ENCODE measurements at regions not wholly inside any gene's neighbourhood (a gene's known extent, or its start where the extent isn't known, plus 50 kb on each side); places are given as distances from the start of the nearest gene placed in this dataset.

DNA sequence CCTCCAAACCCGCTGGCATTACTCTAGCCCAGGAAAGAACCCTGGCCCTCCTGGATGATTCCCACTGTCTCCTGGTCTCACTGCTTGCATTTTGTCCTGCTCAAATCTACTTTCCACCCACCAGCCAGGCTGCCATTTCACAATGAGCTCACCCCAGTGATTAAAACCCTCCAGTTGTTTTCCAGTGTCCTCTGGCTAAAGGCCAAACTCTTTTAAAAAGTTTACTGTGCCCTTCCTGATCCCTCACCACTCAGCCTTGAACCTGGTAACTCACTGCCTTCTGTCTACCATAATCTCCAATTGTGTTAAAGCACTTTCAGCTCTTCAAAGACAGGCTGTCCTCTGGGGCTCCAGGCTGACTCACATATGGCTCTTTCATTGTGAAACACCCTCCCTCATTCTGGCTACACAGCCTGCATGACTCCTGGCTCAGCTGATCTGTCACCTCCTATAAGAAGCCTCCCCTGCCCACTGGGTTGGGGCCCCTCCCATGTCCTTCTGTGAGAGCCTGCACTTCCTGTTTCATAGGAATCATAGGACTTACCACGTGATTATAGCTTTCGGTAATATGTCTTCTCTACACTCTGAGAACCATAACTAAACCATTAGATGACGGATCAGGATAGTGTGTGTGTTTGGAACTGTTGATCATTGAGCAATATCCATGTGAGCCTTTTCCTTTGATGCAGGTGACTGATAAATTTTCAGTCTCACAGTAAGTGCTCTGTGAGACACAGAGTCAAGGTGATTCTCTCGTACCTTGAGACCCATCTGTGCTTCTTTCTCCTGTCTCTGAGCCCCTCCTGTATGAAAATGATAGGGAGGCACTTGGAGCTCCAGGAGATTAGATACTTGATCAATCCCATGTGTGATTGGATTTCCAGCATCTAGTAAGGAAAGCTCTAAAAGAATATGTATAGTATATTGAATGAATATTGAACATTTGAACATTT lies 590.8 kb upstream of the ID2 start:
- TF ChIP-seq, protein P1, sequence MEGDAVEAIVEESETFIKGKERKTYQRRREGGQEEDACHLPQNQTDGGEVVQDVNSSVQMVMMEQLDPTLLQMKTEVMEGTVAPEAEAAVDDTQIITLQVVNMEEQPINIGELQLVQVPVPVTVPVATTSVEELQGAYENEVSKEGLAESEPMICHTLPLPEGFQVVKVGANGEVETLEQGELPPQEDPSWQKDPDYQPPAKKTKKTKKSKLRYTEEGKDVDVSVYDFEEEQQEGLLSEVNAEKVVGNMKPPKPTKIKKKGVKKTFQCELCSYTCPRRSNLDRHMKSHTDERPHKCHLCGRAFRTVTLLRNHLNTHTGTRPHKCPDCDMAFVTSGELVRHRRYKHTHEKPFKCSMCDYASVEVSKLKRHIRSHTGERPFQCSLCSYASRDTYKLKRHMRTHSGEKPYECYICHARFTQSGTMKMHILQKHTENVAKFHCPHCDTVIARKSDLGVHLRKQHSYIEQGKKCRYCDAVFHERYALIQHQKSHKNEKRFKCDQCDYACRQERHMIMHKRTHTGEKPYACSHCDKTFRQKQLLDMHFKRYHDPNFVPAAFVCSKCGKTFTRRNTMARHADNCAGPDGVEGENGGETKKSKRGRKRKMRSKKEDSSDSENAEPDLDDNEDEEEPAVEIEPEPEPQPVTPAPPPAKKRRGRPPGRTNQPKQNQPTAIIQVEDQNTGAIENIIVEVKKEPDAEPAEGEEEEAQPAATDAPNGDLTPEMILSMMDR (IDR thresholded peaks at IDR 0.05; ENCODE audit: low read depth, low read length), result no peak
- TF ChIP-seq, protein P2, sequence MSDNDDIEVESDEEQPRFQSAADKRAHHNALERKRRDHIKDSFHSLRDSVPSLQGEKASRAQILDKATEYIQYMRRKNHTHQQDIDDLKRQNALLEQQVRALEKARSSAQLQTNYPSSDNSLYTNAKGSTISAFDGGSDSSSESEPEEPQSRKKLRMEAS (IDR thresholded peaks at IDR 0.05; ENCODE audit: low read depth, low read length), result peak; percentile 89
- H3K4me3 ChIP-seq (ENCODE audit: low read depth, low read length), result no peak overlapping the region
- peak; percentile 98 for DNase-seq (ENCODE audit: low read depth)

DNA sequence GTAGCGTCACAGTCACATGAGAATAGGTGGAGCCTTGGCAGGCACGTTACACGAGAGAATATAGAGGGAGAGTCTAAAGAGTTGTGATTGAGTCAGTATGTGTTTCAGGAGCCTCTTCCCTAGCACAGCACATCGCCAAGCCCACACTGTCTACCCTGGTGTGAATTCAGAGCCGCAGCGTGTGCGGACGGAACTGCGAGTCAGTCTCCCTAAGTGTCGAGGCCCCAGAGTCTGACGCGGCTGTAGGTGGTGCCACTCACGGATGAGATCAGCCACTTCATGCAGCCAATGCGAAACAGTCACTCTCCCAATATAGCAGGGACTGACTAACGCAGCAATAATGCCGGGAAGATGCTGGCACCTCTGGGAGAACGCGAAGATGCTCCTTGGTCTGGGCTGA lies 587.3 kb upstream of the ID2 start:
- DNase-seq (ENCODE audit: low read depth), result no peak
- TF ChIP-seq, protein P2 (IDR thresholded peaks at IDR 0.05; ENCODE audit: low read depth, low read length), result no peak
- TF ChIP-seq, protein P1 (IDR thresholded peaks at IDR 0.05; ENCODE audit: low read depth, low read length), result no peak
- TF ChIP-seq MYC (IDR thresholded peaks at IDR 0.05; ENCODE audit: low read depth, low read length) (no peak), POLR2A (IDR thresholded peaks at IDR 0.05; ENCODE audit: extremely low read depth, insufficient read length) (no peak)

DNA sequence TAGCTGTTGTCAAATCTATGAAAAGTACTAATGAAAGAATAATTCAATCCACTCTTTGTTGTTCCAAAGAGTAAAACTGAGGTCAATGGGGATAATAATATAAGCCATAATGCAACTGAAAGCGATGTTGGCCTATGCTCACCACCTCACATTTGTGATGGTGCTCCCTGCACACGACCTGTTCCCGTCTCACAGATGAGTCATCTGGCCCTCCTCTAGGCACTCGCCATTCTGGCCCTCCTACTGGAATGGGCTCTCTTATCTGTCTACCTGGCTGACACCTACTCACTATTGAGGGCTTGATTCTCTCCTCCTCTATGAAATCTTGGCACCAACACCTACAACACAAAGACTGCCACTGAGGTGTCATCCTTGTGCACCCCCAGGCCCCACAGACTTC lies 585.9 kb upstream of the ID2 start:
- TF ChIP-seq MYC (IDR thresholded peaks at IDR 0.05; ENCODE audit: low read depth, low read length) (no peak), POLR2A (IDR thresholded peaks at IDR 0.05; ENCODE audit: extremely low read depth, insufficient read length) (no peak)
- TF ChIP-seq, protein P2 (IDR thresholded peaks at IDR 0.05; ENCODE audit: low read depth, low read length), result no peak
- DNase-seq (ENCODE audit: low read depth), result no peak
- no peak overlapping the region for H3K4me3 ChIP-seq (ENCODE audit: low read depth, low read length)

More for the DNA sequence above, 587.3 kb upstream of the ID2 start:
- no peak overlapping the region for H3K4me3 ChIP-seq (ENCODE audit: low read depth, low read length)

DNA sequence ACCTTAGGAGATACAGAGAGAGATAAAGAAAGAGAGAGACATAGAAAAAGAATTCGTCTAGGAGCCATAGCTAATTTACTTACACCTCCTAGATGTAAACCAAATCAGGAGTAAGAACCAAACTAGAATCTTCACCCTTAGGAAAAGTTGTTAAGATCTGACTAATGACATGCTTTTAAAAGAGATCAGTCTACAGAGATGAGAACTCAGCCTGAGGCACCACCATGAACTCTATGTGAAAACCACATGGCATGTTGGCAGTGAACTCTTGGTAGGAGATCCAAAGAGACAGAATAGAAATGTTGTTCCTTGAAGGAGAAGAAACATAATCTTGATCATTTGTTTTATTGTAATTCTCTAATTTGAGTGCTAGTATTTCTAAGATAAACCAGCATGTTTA lies 585.4 kb upstream of the ID2 start:
- no peak overlapping the region for H3K4me3 ChIP-seq (ENCODE audit: low read depth, low read length)
- no peak for DNase-seq (ENCODE audit: low read depth)
- TF ChIP-seq POLR2A (IDR thresholded peaks at IDR 0.05; ENCODE audit: extremely low read depth, insufficient read length) (no peak), MYC (IDR thresholded peaks at IDR 0.05; ENCODE audit: low read depth, low read length) (no peak)
- TF ChIP-seq, protein P2 (IDR thresholded peaks at IDR 0.05; ENCODE audit: low read depth, low read length), result no peak
- TF ChIP-seq, protein P1 (IDR thresholded peaks at IDR 0.05; ENCODE audit: low read depth, low read length), result no peak

DNA sequence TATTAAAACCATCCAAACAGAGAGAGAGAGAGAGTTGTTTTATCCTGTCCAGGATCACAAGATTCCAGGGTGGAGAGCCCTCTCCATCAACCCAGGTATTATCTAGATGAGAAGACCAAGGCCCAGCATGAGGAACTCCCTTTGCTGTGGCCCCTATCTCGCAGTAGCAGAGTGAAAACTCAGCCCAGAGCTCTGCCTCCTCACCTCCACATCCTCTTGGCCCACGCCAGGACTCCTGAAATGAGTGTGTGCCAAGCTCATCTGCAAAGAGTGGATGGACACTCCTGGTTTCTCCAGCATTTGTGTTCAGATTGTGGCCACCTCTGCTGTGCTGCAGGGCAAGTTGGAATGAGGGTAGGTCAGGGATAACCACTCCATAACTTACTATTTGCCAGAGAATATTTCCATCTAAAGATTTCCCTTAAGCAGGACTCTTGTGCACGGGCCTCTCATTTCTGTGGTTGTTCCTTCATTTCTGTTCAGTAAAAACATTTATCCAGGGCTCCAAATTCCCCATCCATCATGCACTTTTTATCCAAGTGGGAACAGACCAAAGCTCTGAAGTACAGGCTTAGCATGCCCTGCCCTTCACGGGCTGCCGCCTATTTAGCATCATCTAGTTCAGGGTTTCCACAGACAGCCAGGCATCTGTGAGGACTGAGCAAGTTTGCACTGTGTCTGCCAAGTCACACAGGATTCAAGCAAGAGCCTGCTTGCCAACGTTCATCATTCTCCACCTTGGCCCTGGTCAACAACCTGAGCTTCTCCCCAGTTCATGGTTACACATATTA lies 583.2 kb upstream of the ID2 start:
- no peak for TF ChIP-seq MYC (IDR thresholded peaks at IDR 0.05; ENCODE audit: low read depth, low read length)
- TF ChIP-seq, protein P1 (IDR thresholded peaks at IDR 0.05; ENCODE audit: low read depth, low read length), result no peak
- TF ChIP-seq, protein P2 (IDR thresholded peaks at IDR 0.05; ENCODE audit: low read depth, low read length), result no peak
- no peak for TF ChIP-seq POLR2A (IDR thresholded peaks at IDR 0.05; ENCODE audit: extremely low read depth, insufficient read length)
- H3K4me3 ChIP-seq (ENCODE audit: low read depth, low read length), result no peak overlapping the region
- no peak for DNase-seq (ENCODE audit: low read depth)

DNA sequence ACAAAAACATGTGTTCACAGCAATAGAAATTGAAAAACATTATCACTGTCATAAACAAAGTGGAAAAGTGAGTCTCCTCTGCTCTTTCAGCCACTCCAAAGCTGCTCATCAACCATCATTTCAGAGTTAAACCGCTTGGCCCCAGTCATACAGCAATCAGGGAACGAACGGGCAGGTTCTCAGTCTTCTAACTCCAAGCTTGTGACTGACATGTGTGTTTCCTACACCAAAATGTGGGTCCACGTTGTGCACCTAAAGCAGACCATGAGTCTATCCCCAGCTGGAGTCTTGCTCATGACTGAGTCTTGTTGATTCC lies 582.6 kb upstream of the ID2 start:
- no peak overlapping the region for H3K4me3 ChIP-seq (ENCODE audit: low read depth, low read length)
- no peak for DNase-seq (ENCODE audit: low read depth)
- TF ChIP-seq, protein P2 (IDR thresholded peaks at IDR 0.05; ENCODE audit: low read depth, low read length), result no peak
- TF ChIP-seq MYC (IDR thresholded peaks at IDR 0.05; ENCODE audit: low read depth, low read length), result no peak
- TF ChIP-seq, protein P1 (IDR thresholded peaks at IDR 0.05; ENCODE audit: low read depth, low read length), result no peak
- no peak for TF ChIP-seq POLR2A (IDR thresholded peaks at IDR 0.05; ENCODE audit: extremely low read depth, insufficient read length)

Measured in NB4 (cell line).